OCI-LY7 (cell line): ENCODE measurements at regions not wholly inside any gene's neighbourhood (a gene's known extent, or its start where the extent isn't known, plus 50 kb on each side); places are given as distances from the start of the nearest gene placed in this dataset.

Source experiments
- CTCF ChIP-seq: fragments of 200-600 bp; sonication (generic); conservative IDR thresholded peaks from 2 replicates; pipeline ENCODE4 v1.5.1; 2014; ENCODE audit warnings: mild to moderate bottlenecking, antibody characterized with exemption, low read length, moderate library complexity, mixed read lengths
- EZH2phosphoT487 ChIP-seq: fragments of 200-600 bp; sonication (generic); IDR thresholded peaks from 2 replicates; pipeline ENCODE4 v1.6.1; 2018; ENCODE audit warnings: low read depth, borderline replicate concordance, mild to moderate bottlenecking, mixed run types, antibody characterized with exemption, low read length, moderate library complexity, mixed read lengths

- TF ChIP-seq CTCF (no peak), EZH2phosphoT487 (no peak)
These were observed 119.2 kb upstream of the ARG1 start for GRCh38 chr6:131453803-131454202.
